Small intestine (tissue), 7 donors: ENCODE measurements at regions not wholly inside any gene's neighbourhood (a gene's known extent, or its start where the extent isn't known, plus 50 kb on each side); places are given as distances from the start of the nearest gene placed in this dataset.

ENCODE experiments used
- DNase-seq, 2 donors: peaks; one replicate each; pipeline versions ENCODE4 v3.0.0 to v3.0.0-alpha.2; 2013
- FAIRE-seq: peaks from 2 replicates; lab custom pipeline; 2012; peaks lifted over from hg19 to GRCh38; lab: Jason Lieb, UNC
- H3K27ac ChIP-seq, 3 donors: one replicate each; pipeline ENCODE4 v1.5.1; 2013; ENCODE audit warnings: low read length in 2 of 3, mild to moderate bottlenecking in 2 of 3, control low read depth in 1 of 3, inconsistent platforms in 1 of 3, low read depth in 1 of 3, moderate library complexity in 1 of 3
- H3K27me3 ChIP-seq, 3 donors: one replicate each; pipeline ENCODE4 v1.6.1; 2013; ENCODE audit warnings: low read length in 3 of 3, inconsistent platforms in 1 of 3; ENCODE audit not compliant: control insufficient read depth in 3 of 3, insufficient read depth in 3 of 3
- H3K36me3 ChIP-seq, 3 donors: one replicate each; pipeline ENCODE4 v1.6.1; 2013; ENCODE audit warnings: low read length in 3 of 3, inconsistent platforms in 1 of 3, low read depth in 1 of 3, mild to moderate bottlenecking in 1 of 3, moderate library complexity in 1 of 3; ENCODE audit not compliant: control insufficient read depth in 3 of 3, insufficient read depth in 2 of 3
- H3K4me1 ChIP-seq, 3 donors: one replicate each; pipeline ENCODE4 v1.6.1; 2013; ENCODE audit warnings: low read length in 2 of 3, inconsistent platforms in 1 of 3, low read depth in 1 of 3, mild to moderate bottlenecking in 1 of 3, moderate library complexity in 1 of 3; ENCODE audit not compliant: control insufficient read depth in 3 of 3, insufficient read depth in 2 of 3
- H3K4me3 ChIP-seq, 3 donors: one replicate each; pipeline ENCODE4 v1.5.1; 2013; ENCODE audit warnings: low read length in 3 of 3, control low read depth in 1 of 3, inconsistent platforms in 1 of 3, low read depth in 1 of 3, mild to moderate bottlenecking in 1 of 3, moderate library complexity in 1 of 3
- H3K9me3 ChIP-seq, 2 donors: one replicate each; pipeline ENCODE4 v1.6.1; 2013; ENCODE audit warnings: low read depth in 1 of 2, low read length in 1 of 2; ENCODE audit not compliant: control insufficient read depth in 2 of 2, insufficient read depth in 1 of 2
- WGBS, 3 donors: extraction: QIAGEN DNeasy Blood & Tissue Kit; methylation state at CpG; one replicate each; pipeline ENCODE4 v1.1.7; 2013; 5-methylcytosine and 5-hydroxymethylcytosine counted together
- donor health status: healthy with polysubstance abuse.
- donor health status: control.
- donor health status: control.
- donor health status: Bipolar disorder and iron deficiency.
- donor health status: healthy.

DNA sequence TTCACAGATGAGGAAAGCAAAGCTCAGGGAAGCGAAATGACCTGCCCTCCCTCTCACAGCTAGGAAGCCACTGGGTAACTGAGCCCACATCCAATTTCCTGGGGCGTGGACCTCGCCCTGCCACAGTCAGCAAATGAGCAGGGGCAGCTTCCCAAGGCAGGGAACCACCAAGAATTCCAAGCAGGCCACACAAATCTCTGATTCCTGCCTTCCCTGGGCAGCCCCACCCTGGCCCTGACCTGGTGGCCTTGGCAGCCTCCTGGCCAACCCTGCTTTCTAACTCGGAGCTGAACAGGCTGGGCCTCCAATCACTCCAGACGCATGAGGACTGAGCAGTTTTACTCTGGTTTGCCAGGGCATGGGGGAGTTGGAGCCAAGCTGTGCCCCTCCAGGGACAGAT lies 203.7 kb upstream of the TLE3 start:
- DNase-seq (peak in 1 of 2 donors; percentile 29), FAIRE-seq (no peak)
- H3K4me1 ChIP-seq = peaks cover 3 to 26% (median 6%) of the 10 kb centered on the region in 3 donors

DNA sequence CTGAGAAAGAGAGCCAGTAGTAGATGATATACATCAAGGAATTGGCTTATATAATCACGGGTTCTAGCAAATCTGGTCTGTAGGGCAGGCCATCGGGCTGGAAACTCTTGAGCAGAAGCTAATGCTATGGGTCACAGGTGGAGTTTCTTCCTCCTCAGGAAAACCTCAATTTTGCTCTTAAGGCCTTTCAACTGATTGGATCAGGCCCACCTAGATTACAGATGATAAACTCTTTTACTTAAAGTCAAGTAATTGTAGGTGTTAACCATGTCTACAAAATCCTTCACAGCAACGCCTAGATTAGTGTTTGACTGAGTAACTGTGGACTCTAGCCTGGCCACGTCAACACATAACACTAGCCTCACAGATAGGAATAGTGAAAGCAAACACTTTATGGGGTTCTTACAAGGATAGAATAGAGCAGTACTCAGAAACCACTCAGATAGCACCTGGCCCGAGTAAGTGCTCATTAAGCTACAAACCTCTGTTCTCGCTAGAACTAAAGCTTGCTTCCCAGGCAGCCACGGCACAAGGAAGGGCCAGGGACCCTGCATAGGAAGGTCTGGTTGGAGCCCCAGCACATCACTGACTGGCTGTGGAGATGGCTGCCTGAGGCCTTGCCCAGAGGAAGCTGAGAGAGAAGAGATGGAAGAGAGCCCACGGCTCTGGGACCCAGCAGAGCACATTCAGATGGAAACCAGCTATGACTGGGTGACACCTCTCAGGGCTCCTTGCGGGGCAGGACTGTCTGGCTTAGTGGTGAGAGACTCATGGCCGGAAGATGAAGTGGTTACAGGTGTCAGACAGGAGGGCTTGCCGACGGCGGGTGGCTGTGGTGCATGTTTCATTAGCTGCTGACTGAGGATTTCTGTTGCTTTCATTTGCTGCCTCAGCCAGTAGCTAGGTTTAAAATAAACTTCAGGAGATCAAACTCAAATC lies 202.5 kb upstream of the TLE3 start:
- no peak overlapping the region for H3K4me3 ChIP-seq
- FAIRE-seq (peak; percentile 85), DNase-seq (peak; percentile 70 to 92)
- peaks cover 3 to 26% (median 6%) of the 10 kb centered on the region in 3 donors for H3K4me1 ChIP-seq
- WGBS, 3 donors = 35 to 61% (median 35%) methylated on average over 13 of the region's 13 CpGs
- no peaks in the 10 kb centered on the region for H3K36me3 ChIP-seq
- H3K27me3 ChIP-seq = no peaks in the 10 kb centered on the region
- H3K27ac ChIP-seq = peak overlapping the region; percentile 66 to 80 (median 72)
- peaks cover 0 to 7% of the 10 kb centered on the region in 2 donors for H3K9me3 ChIP-seq

More for the DNA sequence above, 203.7 kb upstream of the TLE3 start:
- H3K27ac ChIP-seq = peak overlapping the region in 1 of 3 donors; percentile 72
- peaks cover 0 to 7% of the 10 kb centered on the region in 2 donors for H3K9me3 ChIP-seq
- no peaks in the 10 kb centered on the region for H3K27me3 ChIP-seq
- no peaks in the 10 kb centered on the region for H3K36me3 ChIP-seq
- 58 to 84% (median 66%) methylated on average over 5 of the region's 5 CpGs for WGBS, 3 donors
- no peak overlapping the region for H3K4me3 ChIP-seq

DNA sequence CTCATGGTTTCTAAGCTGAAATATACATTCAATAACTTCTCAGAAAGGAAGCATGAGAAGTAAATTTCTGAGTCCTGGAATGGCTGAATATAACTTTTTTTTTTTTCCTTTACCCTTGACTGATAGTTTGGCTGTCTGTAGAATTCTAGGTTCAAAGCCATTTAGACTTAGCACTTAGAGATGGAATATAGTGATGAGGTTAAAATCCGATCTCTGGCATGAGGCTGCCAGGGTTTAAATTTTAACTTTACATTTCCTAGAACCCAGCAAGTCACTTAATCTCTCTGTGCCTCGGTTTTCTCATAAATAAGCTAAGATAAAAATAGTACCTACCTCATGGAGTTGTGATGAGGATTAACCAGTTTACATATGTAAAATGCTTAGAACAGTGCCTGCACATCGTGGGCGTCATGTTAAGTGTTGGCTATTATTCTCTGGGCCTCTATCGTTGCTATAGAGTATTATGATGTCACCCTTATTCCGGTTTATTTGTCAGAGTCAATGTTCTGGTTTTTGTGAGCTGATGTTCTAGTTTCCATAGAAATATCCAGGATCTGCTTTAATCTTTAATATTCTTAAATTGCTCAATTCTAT lies 199.8 kb upstream of the TLE3 start:
- Histone ChIP-seq H3K27ac (peak overlapping the region in 1 of 3 donors; percentile 42), H3K27me3 (peaks cover 0 to 2% (median 0%) of the 10 kb centered on the region in 3 donors), H3K36me3 (no peaks in the 10 kb centered on the region), H3K4me3 (no peak overlapping the region), H3K4me1 (peaks cover 3 to 26% (median 6%) of the 10 kb centered on the region in 3 donors), H3K9me3 (no peaks in the 10 kb centered on the region)
- no peak for FAIRE-seq
- DNase-seq = peak; percentile 28 to 36
- 31 to 76% (median 55%) methylated on average over 6 of the region's 6 CpGs for WGBS, 3 donors

DNA sequence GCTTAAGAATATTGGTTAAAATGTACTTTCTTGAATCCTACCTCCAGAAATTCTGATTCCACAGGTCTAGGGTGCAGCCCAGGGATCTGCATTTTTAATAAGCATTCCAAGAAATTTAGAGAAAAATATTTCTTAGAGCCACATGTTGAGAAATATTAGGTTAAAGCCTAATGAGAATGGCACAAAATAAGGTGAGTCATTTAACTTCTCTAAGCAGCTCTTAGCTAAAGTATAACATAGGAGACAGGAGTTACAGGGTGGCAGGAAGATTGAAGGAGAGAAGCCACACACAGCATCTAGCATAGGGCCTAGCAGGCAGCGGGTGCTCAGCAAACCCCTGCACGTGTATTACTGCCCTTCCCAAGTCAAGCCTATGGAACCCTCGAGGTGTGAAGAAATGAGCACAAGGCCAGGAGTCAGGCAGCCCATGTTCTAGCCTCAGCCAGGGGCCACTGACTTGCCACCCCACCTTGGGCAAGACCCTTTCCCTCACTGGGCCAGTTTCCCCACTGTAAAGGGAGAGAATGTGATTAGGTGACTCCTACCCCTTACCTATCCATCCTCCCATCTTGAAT lies 197.1 kb upstream of the TLE3 start:
- peaks cover 0 to 2% (median 0%) of the 10 kb centered on the region in 3 donors for H3K27me3 ChIP-seq
- FAIRE-seq = no peak
- WGBS, 3 donors = 92 to 98% (median 95%) methylated on average over 3 of the region's 3 CpGs
- no peak for DNase-seq
- peaks cover 3 to 6% (median 4%) of the 10 kb centered on the region in 3 donors for H3K4me1 ChIP-seq
- no peak overlapping the region for H3K27ac ChIP-seq
- no peaks in the 10 kb centered on the region for H3K9me3 ChIP-seq
- no peak overlapping the region for H3K4me3 ChIP-seq
- H3K36me3 ChIP-seq = no peaks in the 10 kb centered on the region

DNA sequence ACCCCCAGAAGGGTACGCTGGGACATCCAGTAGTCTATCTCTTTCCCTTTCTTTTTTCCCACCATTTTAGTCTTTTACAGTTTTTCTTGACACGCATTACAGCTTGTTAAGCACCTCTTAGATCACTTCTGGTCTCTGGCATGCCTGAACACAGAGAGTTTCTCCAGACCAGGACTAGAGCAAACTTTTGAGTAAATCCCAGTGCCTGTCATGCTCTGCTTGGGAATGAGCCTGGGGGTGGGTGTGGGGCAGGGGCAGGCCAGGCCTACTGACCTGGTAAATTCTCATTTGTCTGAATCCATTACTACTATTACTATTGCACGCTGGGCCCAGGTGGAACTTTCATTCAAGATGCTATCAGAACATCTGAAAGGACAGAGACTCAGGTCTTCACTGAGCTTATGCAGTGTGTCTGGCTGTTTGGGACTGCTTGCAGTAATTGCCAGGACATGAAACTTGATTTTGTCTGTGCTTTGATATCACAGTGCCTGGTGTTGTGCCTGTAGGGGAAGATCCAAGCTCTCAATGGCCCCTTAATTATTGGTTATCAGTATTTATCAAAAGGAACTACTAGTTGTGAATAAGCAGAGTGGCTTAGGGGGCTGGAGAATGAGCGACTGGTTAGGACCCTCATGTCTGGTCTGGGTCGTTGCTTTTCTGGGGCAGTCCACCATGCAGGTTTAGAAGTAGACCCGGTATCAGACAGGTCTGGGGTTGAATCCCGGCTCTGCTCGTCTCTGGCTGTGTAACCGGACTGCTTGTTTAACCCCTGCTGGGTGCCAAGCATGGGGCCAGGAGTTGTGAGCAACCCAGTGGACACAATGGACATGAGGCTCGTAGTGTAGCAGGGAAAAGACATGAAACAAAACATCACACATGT lies 196.1 kb upstream of the TLE3 start:
- DNase-seq (no peak), FAIRE-seq (no peak)
- H3K36me3 ChIP-seq = no peaks in the 10 kb centered on the region
- H3K27me3 ChIP-seq = peaks cover 0 to 2% (median 0%) of the 10 kb centered on the region in 3 donors
- H3K4me1 ChIP-seq = peaks cover 0 to 3% (median 0%) of the 10 kb centered on the region in 3 donors
- no peak overlapping the region for H3K27ac ChIP-seq
- WGBS, 3 donors = 92 to 96% (median 94%) methylated on average over 10 of the region's 10 CpGs
- H3K9me3 ChIP-seq = no peaks in the 10 kb centered on the region
- H3K4me3 ChIP-seq = no peak overlapping the region

DNA sequence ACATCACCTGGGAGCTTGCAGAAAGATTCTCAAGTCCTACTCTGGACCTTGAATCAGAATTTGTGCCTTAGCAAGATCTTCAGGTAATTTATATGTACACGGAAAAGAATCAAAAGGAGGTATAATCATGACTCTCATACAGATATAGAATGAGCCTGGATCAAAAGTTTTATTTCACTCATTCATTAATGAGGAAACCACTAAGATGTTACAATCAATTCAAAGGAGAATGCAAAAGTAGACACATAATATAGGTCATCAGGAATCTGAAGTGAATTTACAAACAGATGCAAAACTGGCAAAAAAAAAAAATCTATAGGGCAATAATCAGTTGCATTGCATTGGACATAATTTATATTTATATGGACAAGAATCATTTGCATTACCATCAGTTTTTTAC lies 195.4 kb upstream of the TLE3 start:
- Histone ChIP-seq H3K36me3 (no peaks in the 10 kb centered on the region), H3K9me3 (no peaks in the 10 kb centered on the region), H3K27me3 (peaks cover 0 to 2% (median 0%) of the 10 kb centered on the region in 3 donors), H3K27ac (no peak overlapping the region), H3K4me1 (no peaks in the 10 kb centered on the region), H3K4me3 (no peak overlapping the region)
- no peak for FAIRE-seq
- no peak for DNase-seq
- WGBS, 3 donors = 79 to 96% (median 91%) methylated on average over 1 of the region's 1 CpG

DNA sequence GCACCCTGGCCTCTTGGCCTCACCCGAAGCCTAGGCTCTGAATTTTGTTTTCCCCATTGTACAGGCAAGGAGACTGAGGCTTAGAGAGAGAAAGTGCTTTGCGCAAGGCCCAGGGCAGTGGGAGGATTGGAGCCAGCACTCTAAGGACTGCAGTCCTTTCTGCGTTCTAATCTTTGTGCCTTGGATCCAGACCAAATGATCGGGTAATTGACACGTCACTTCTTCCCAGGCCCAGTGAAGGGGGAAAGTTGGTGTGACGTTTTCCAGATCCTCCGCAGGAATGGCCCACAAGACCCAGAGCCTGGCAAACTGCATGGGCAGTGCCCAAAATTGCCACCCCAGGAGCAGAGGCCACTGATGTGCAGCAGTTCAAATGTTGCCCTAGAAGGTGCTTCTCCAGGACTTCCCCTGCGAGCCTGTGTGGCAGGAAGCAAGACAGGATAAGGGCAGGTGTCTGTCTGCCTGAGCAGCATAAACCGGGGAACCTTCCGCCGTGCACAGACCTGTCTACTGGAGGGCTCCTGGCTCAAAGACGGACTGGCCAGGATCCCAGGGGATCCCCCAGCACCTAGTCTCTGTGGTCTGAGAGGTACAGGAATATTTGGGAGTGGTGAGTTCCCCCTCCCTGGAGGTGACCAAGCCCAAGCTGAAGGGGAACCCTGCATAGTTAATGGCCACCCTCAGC lies 194.5 kb upstream of the TLE3 start:
- FAIRE-seq (no peak), DNase-seq (peak in 1 of 2 donors; percentile 79)
- Histone ChIP-seq H3K27me3 (peaks cover 0 to 2% (median 0%) of the 10 kb centered on the region in 3 donors), H3K27ac (no peak overlapping the region), H3K9me3 (no peaks in the 10 kb centered on the region), H3K36me3 (no peaks in the 10 kb centered on the region), H3K4me1 (no peaks in the 10 kb centered on the region), H3K4me3 (no peak overlapping the region)
- 24 to 70% (median 39%) methylated on average over 12 of the region's 12 CpGs for WGBS, 3 donors
